Brain microvascular endothelial cell (primary cell): ENCODE measurements at regions not wholly inside any gene's neighbourhood (a gene's known extent, or its start where the extent isn't known, plus 50 kb on each side); places are given as distances from the start of the nearest gene placed in this dataset.

Experiments used
- DNase-seq: peaks from one replicate; pipeline ENCODE4 v3.0.0-alpha.2; 2020
- H3K27ac ChIP-seq: fragments of 250-450 bp; sonication (Bioruptor Pico); 2 replicates; pipeline ENCODE4 v1.5.1; 2020; ENCODE audit warnings: mild to moderate bottlenecking, moderate library complexity
- H3K27me3 ChIP-seq: fragments of 250-450 bp; sonication (Bioruptor Pico); replicated peaks from 2 replicates; pipeline ENCODE4 v1.5.1; 2020; ENCODE audit warnings: mild to moderate bottlenecking
- H3K36me3 ChIP-seq: fragments of 250-450 bp; sonication (Bioruptor Pico); replicated peaks from 2 replicates; pipeline ENCODE4 v1.5.1; 2020; ENCODE audit warnings: mild to moderate bottlenecking
- H3K4me3 ChIP-seq: 2 replicates; pipeline ENCODE4 v1.5.1; 2011; ENCODE audit warnings: low read depth, mild to moderate bottlenecking, control low read depth, low read length, moderate library complexity
- CTCF ChIP-seq: IDR thresholded peaks from 2 replicates; pipeline ENCODE4 v1.5.1; 2011; ENCODE audit warnings: low read depth, mild to moderate bottlenecking, moderate library complexity, low read length, control low read depth, inconsistent platforms; ENCODE audit errors: missing control alignments
- in situ Hi-C: cut with HindIII; loops from 2 replicates; pipeline ENCODE4 v1.10.0; 2017; ENCODE audit warnings: low sequenced_read_pairs, low pct_ligation_motif_present

DNA sequence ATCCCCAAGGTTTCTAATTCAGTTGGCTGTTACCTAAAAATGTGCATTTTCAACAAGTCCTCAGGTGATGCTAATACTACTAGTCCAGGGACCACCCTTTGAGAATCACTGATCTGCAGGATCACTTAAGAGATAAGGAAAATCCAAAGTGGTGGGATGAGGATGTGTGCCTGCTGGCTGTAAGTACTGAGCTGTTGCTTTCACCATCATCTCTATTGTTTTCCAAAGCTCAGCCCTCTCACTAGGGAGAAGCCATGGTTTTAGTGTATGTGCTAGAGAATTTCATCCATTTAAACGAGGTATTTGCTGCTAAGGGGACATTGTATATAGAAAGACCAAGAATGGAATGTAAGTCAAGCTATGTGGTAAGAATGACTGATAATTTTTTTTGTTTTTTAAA, 202.3 kb downstream of the KIF21A start:
- in situ Hi-C loops = no loop called here
- DNase-seq = no peak
- Histone ChIP-seq H3K27ac (no peak overlapping the region), H3K36me3 (no peaks in the 10 kb centered on the region), H3K4me3 (no peak overlapping the region), H3K27me3 (no peaks in the 10 kb centered on the region)
- no peak for TF ChIP-seq CTCF

- H3K4me3 ChIP-seq = no peak overlapping the region
- H3K36me3 ChIP-seq = no peaks in the 10 kb centered on the region
- DNase-seq = no peak
- no peaks in the 10 kb centered on the region for H3K27me3 ChIP-seq
- TF ChIP-seq CTCF = no peak
- H3K27ac ChIP-seq = no peak overlapping the region
- in situ Hi-C loops = no loop called here
Measured at GRCh38 chr12:39239490-39240486, 203.1 kb downstream of the KIF21A start.

- H3K27ac ChIP-seq = no peak overlapping the region
- TF ChIP-seq CTCF = no peak
Measured at GRCh38 chr12:39237004-39237403, 205.9 kb downstream of the KIF21A start.

GRCh38 chr12:39235990-39236767, 206.7 kb downstream of the KIF21A start:
- TF ChIP-seq CTCF = no peak
- Histone ChIP-seq H3K36me3 (no peaks in the 10 kb centered on the region), H3K27ac (no peak overlapping the region), H3K4me3 (no peak overlapping the region), H3K27me3 (no peaks in the 10 kb centered on the region)
- in situ Hi-C loops = no loop called here
- no peak for DNase-seq

More at GRCh38 chr12:39237004-39237403, 205.9 kb downstream of the KIF21A start:
- no peaks in the 10 kb centered on the region for H3K27me3 ChIP-seq
- no peak overlapping the region for H3K4me3 ChIP-seq
- DNase-seq = peak; percentile 4
- H3K36me3 ChIP-seq = no peaks in the 10 kb centered on the region
- in situ Hi-C loops = no loop called here

- Histone ChIP-seq H3K4me3 (no peak overlapping the region), H3K36me3 (no peaks in the 10 kb centered on the region), H3K27me3 (no peaks in the 10 kb centered on the region), H3K27ac (no peak overlapping the region)
- in situ Hi-C loops = no loop called here
- no peak for TF ChIP-seq CTCF
- peak; percentile 1 for DNase-seq
Measured at GRCh38 chr12:39230086-39230485, 212.8 kb downstream of the KIF21A start.
